HepG2 (cell line): ENCODE measurements at regions not wholly inside any gene's neighbourhood (a gene's known extent, or its start where the extent isn't known, plus 50 kb on each side); places are given as distances from the start of the nearest gene placed in this dataset.
"Not testable (repeated sequence)": the region's sequence is repeated elsewhere in the genome, so short reads cannot be mapped to it uniquely, and the experiment has no call there.

Experiments used
- ATAC-seq: fragments of 200-7000 bp; cut with Tn5 transposase; 3 replicates; pipeline ENCODE4 v1.9.1; 2020; ENCODE audit warnings: mild to moderate bottlenecking, moderate library complexity
- BruUV-seq: library from RNA; stranded (reverse); fragments of 400-500 nt; replicated peaks from 2 replicates; lab custom pipeline; 2021; lab: Mats Ljungman, UMichigan
- CTCF ChIA-PET: fragments of 300-600 bp; formaldehyde crosslinking; extraction: SDS; loops from one replicate; lab custom pipeline; 2021; ENCODE audit warnings: low total read pairs, inconsistent platforms, low intra/inter-chr PET ratio; lab: Yijun Ruan, JAX
- POLR2A ChIA-PET: fragments of 350-600 bp; sonication (Branson Sonifier 250); formaldehyde crosslinking; loops from one replicate; lab custom pipeline; 2020; ENCODE audit warnings: antibody characterized with exemption, inconsistent platforms; lab: Yijun Ruan, JAX
- DNase-seq: peaks from one replicate; pipeline ENCODE4 v3.0.0-alpha.2; 2015; ENCODE audit warnings: low spot score
- FAIRE-seq: peaks from 3 replicates; lab custom pipeline; 2011; peaks lifted over from hg19 to GRCh38; lab: Jason Lieb, UNC
- H2AFZ ChIP-seq: one replicate; pipeline ENCODE4 v1.6.1; 2011; ENCODE audit warnings: low read length, inconsistent platforms
- H3K27ac ChIP-seq: fragments of 300-600 bp; 3 replicates; pipeline ENCODE4 v1.8.0; 2011; ENCODE audit warnings: mixed run types, mild to moderate bottlenecking, mixed read lengths, low read length, inconsistent platforms; ENCODE audit not compliant: insufficient read depth; ENCODE audit errors: extremely low read length
- H3K27me3 ChIP-seq, 2 experiments: fragments of 200-600 bp in 1 of 2; 2 replicates in 1 of 2; 3 replicates in 1 of 2; pipeline versions ENCODE4 v1.6.0 to v1.8.0; 2011; ENCODE audit warnings: low read length in 2 of 2, mild to moderate bottlenecking in 2 of 2, moderate library complexity in 2 of 2, inconsistent platforms in 1 of 2; ENCODE audit not compliant: insufficient read depth in 2 of 2, control insufficient read depth in 1 of 2
- H3K36me3 ChIP-seq, 2 experiments: fragments of 200-600 bp in 1 of 2; replicated peaks in 1 of 2; 2 replicates in 1 of 2; 3 replicates in 1 of 2; pipeline versions ENCODE4 v1.5.1 to v1.8.0; 2011; ENCODE audit warnings: low read length in 2 of 2, inconsistent platforms in 1 of 2; ENCODE audit not compliant: insufficient read depth in 2 of 2, control insufficient read depth in 1 of 2
- H3K4me1 ChIP-seq: 2 replicates; pipeline ENCODE4 v1.5.1; 2012; ENCODE audit warnings: low read length, inconsistent platforms; ENCODE audit not compliant: insufficient read depth
- H3K4me2 ChIP-seq: 2 replicates; pipeline ENCODE4 v1.6.0; 2011; ENCODE audit warnings: low read depth, low read length, inconsistent platforms
- H3K4me3 ChIP-seq, 3 experiments: fragments of 200-600 bp in 1 of 3; sonication (generic), shearing (Covaris generic) in 1 of 3; replicated peaks in 1 of 3; 2 replicates each; pipeline ENCODE4 v1.5.1; 2011 to 2016; ENCODE audit warnings: low read length in 3 of 3, inconsistent platforms in 2 of 3, low read depth in 2 of 3, mild to moderate bottlenecking in 2 of 3, control low read depth in 1 of 3, mixed read lengths in 1 of 3; ENCODE audit not compliant: insufficient read depth in 1 of 3
- H3K79me2 ChIP-seq: one replicate; pipeline ENCODE4 v1.6.1; 2011; ENCODE audit warnings: low read length, inconsistent platforms; ENCODE audit not compliant: insufficient read depth
- H3K9ac ChIP-seq: 2 replicates; pipeline ENCODE4 v1.6.0; 2011; ENCODE audit warnings: mild to moderate bottlenecking, low read depth, low read length, inconsistent platforms; ENCODE audit not compliant: insufficient read depth
- H3K9me3 ChIP-seq: 2 replicates; pipeline ENCODE4 v1.5.1; 2012; ENCODE audit warnings: mild to moderate bottlenecking, low read length
- H4K20me1 ChIP-seq: 2 replicates; pipeline ENCODE4 v1.6.0; 2011; ENCODE audit warnings: inconsistent platforms, mild to moderate bottlenecking, low read length, moderate library complexity; ENCODE audit not compliant: insufficient read depth
- ARNTL ChIP-seq: sonication (generic); formaldehyde crosslinking; IDR thresholded peaks from 2 replicates; pipeline ENCODE4 v1.4.0; 2020; ENCODE audit warnings: mild to moderate bottlenecking, missing genetic modification reagents
- BORCS8-MEF2B ChIP-seq: sonication (generic); formaldehyde crosslinking; IDR thresholded peaks from 2 replicates; pipeline ENCODE4 v1.8.0; 2022; ENCODE audit warnings: mild to moderate bottlenecking, missing genetic modification reagents
- E2F1 ChIP-seq: sonication (generic); formaldehyde crosslinking; IDR thresholded peaks from 2 replicates; pipeline ENCODE4 v1.5.0; 2020; ENCODE audit warnings: missing genetic modification reagents
- HBP1 ChIP-seq: IDR thresholded peaks from 2 replicates; pipeline ENCODE4 v1.6.1; 2016; ENCODE audit warnings: low read depth, control low read depth
- HNF4G ChIP-seq, 2 experiments: sonication (generic) in 1 of 2; formaldehyde crosslinking in 1 of 2; IDR thresholded peaks; 2 replicates each; pipeline versions ENCODE4 v1.4.0 to v1.6.1; 2011 to 2020; ENCODE audit warnings: borderline replicate concordance in 2 of 2, low read depth in 2 of 2, mild to moderate bottlenecking in 2 of 2, low read length in 1 of 2, missing genetic modification reagents in 1 of 2, moderate library complexity in 1 of 2
- ZBTB42 ChIP-seq: sonication (generic); formaldehyde crosslinking; IDR thresholded peaks from 2 replicates; pipeline ENCODE4 v1.5.0; 2020; ENCODE audit warnings: mild to moderate bottlenecking, missing genetic modification reagents
- ZKSCAN1 ChIP-seq: fragments of 150-350 bp; IDR thresholded peaks from 2 replicates; pipeline ENCODE4 v1.6.1; 2014; ENCODE audit warnings: low read length
- ZKSCAN5 ChIP-seq: sonication (generic); formaldehyde crosslinking; IDR thresholded peaks from 2 replicates; pipeline ENCODE4 v1.5.1; 2020; ENCODE audit warnings: mild to moderate bottlenecking, missing genetic modification reagents
- whole genome bisulfite sequencing: methylation state at CpG from one replicate; pipeline ENCODE4 v1.1.6; 2017; ENCODE audit warnings: low lambda C conversion rate; 5-methylcytosine and 5-hydroxymethylcytosine counted together
- in situ Hi-C: cut with HindIII; loops from 2 replicates; pipeline ENCODE4 v1.10.0; 2017; ENCODE audit warnings: low pct_unique_long_range_greater_than_20kb; ENCODE audit not compliant: extremely low pct_ligation_motif_present
- intact Hi-C: fragments of 100-400 bp; cut with micrococcal nuclease; formaldehyde crosslinking; loops from one replicate; pipeline ENCODE4 v1.10.0; 2022; ENCODE audit not compliant: unreplicated experiment

- Histone ChIP-seq H3K79me2 (no peaks in the 10 kb centered on the region), H3K4me2 (no peak overlapping the region), H3K4me3 (no peak overlapping the region), H4K20me1 (no peaks in the 10 kb centered on the region), H3K27me3 (no peaks in the 10 kb centered on the region), H3K27ac (no peak overlapping the region), H3K36me3 (no peaks in the 10 kb centered on the region), H3K9ac (no peak overlapping the region), H3K9me3 (no peaks in the 10 kb centered on the region), H3K4me1 (no peaks in the 10 kb centered on the region), H2AFZ (no peak overlapping the region)
- intact Hi-C loops (no loop called here), in situ Hi-C loops (no loop called here)
- CTCF ChIA-PET = no interaction called here
- no peak for ATAC-seq
- TF ChIP-seq ZBTB42 (CRISPR knock-in tag) = no peak
- WGBS = 88% methylated on average over 1 of the region's 1 CpG
- FAIRE-seq = no peak
- POLR2A ChIA-PET = no interaction called here
- no TSS peak for BruUV-seq
- DNase-seq = no peak
Measured at GRCh38 chr1:65640046-65640445, 152.6 kb upstream of the PDE4B start.

- intact Hi-C loops, H3K27ac ChIP-seq, H3K9me3 ChIP-seq, FAIRE-seq, H3K4me3 ChIP-seq, H3K9ac ChIP-seq, ATAC-seq, H3K27me3 ChIP-seq, H4K20me1 ChIP-seq, DNase-seq, CTCF ChIA-PET, POLR2A ChIA-PET, H3K79me2 ChIP-seq, BruUV-seq, in situ Hi-C loops, H3K36me3 ChIP-seq, H2AFZ ChIP-seq, H3K4me1 ChIP-seq, H3K4me2 ChIP-seq: not testable (repeated sequence)
- WGBS = 7% methylated on average over 1 of the region's 1 CpG
Measured at GRCh38 chr1:65649185-65649584, 143.5 kb upstream of the PDE4B start.

- Histone ChIP-seq H3K4me3 (no peak overlapping the region), H3K79me2 (no peaks in the 10 kb centered on the region), H2AFZ (no peak overlapping the region), H3K9ac (no peak overlapping the region), H3K27ac (no peak overlapping the region), H3K4me2 (no peak overlapping the region), H3K9me3 (no peaks in the 10 kb centered on the region), H4K20me1 (no peaks in the 10 kb centered on the region), H3K36me3 (no peaks in the 10 kb centered on the region), H3K27me3 (no peaks in the 10 kb centered on the region), H3K4me1 (no peaks in the 10 kb centered on the region)
- ChIA-PET POLR2A (no interaction called here), CTCF (no interaction called here)
- in situ Hi-C loops (no loop called here), intact Hi-C loops (no loop called here)
- no TSS peak for BruUV-seq
- FAIRE-seq (no peak), ATAC-seq (no peak), DNase-seq (no peak)
- WGBS = 0% methylated on average over 1 of the region's 1 CpG
- no peak for TF ChIP-seq HBP1
- TF ChIP-seq ZKSCAN5 (CRISPR knock-in tag) = no peak
- no peak for TF ChIP-seq E2F1
- no peak for TF ChIP-seq ZKSCAN1
- TF ChIP-seq BORCS8-MEF2B (CRISPR knock-in tag) = no peak
- TF ChIP-seq HNF4G (IDR thresholded peaks at IDR 0.05; ENCODE audit: borderline replicate concordance, low read depth, low read length) = no peak
- no peak for TF ChIP-seq HNF4G (CRISPR knock-in tag; IDR thresholded peaks at IDR 0.05; ENCODE audit: borderline replicate concordance, low read depth)
- no peak for TF ChIP-seq ARNTL (CRISPR knock-in tag)
Measured at GRCh38 chr1:65650682-65651081, 142.0 kb upstream of the PDE4B start.
